GM18909 (cell line): ENCODE measurements at regions not wholly inside any gene's neighbourhood (a gene's known extent, or its start where the extent isn't known, plus 50 kb on each side); places are given as distances from the start of the nearest gene placed in this dataset.
"Not testable (repeated sequence)": the region's sequence is repeated elsewhere in the genome, so short reads cannot be mapped to it uniquely, and the experiment has no call there.

ENCODE experiments used
- ATAC-seq: cut with Tn5 transposase; IDR thresholded peaks from one replicate; pipeline ENCODE4 v1.9.1; 2021; ENCODE audit warnings: mild to moderate bottlenecking; ENCODE audit not compliant: unreplicated experiment, poor library complexity

GRCh38 chr2:7417845-7418742 lies 500.9 kb downstream of the RNF144A start:
- ATAC-seq: no peak

GRCh38 chr2:7419186-7419585 lies 502.0 kb downstream of the RNF144A start:
- no peak for ATAC-seq

GRCh38 chr2:7419814-7420311 lies 502.7 kb downstream of the RNF144A start:
- no peak for ATAC-seq

GRCh38 chr2:7420530-7420929 lies 503.3 kb downstream of the RNF144A start:
- ATAC-seq: no peak

- ATAC-seq: no peak
These were observed 507.3 kb downstream of the RNF144A start for GRCh38 chr2:7424481-7424880.

- peak; percentile 48 for ATAC-seq
These were observed 510.3 kb downstream of the RNF144A start for GRCh38 chr2:7427293-7428060.

GRCh38 chr2:7428454-7429204 lies 511.4 kb downstream of the RNF144A start:
- no peak for ATAC-seq

GRCh38 chr2:7429733-7430132 lies 512.5 kb downstream of the RNF144A start:
- no peak for ATAC-seq

GRCh38 chr2:7430421-7430868 lies 513.2 kb downstream of the RNF144A start:
- no peak for ATAC-seq

GRCh38 chr2:7430869-7431641 lies 513.8 kb downstream of the RNF144A start:
- no peak for ATAC-seq

- ATAC-seq: no peak
These were observed 515.2 kb downstream of the RNF144A start for GRCh38 chr2:7432436-7432835.

GRCh38 chr2:7436096-7436906 lies 519.1 kb downstream of the RNF144A start:
- ATAC-seq: no peak

GRCh38 chr2:7437141-7437540 lies 519.9 kb downstream of the RNF144A start:
- ATAC-seq: no peak

GRCh38 chr2:7437716-7438632 lies 520.8 kb downstream of the RNF144A start:
- no peak for ATAC-seq

GRCh38 chr2:7438855-7439254 lies 521.6 kb downstream of the RNF144A start:
- no peak for ATAC-seq

- no peak for ATAC-seq
These were observed 523.8 kb downstream of the RNF144A start for GRCh38 chr2:7440977-7441376.

- ATAC-seq: not testable (repeated sequence)
These were observed 524.6 kb downstream of the RNF144A start for GRCh38 chr2:7441841-7442240.

GRCh38 chr2:7444626-7445025 lies 527.4 kb downstream of the RNF144A start:
- no peak for ATAC-seq
